HG03139 (cell line): ENCODE measurements at regions not wholly inside any gene's neighbourhood (a gene's known extent, or its start where the extent isn't known, plus 50 kb on each side); places are given as distances from the start of the nearest gene placed in this dataset.
A peak's percentile ranks its signal among the peaks of the same experiment; 100 is the strongest.

Source experiments
- ATAC-seq: cut with Tn5 transposase; IDR thresholded peaks from one replicate; pipeline ENCODE4 v1.9.1; 2021; ENCODE audit not compliant: unreplicated experiment

DNA sequence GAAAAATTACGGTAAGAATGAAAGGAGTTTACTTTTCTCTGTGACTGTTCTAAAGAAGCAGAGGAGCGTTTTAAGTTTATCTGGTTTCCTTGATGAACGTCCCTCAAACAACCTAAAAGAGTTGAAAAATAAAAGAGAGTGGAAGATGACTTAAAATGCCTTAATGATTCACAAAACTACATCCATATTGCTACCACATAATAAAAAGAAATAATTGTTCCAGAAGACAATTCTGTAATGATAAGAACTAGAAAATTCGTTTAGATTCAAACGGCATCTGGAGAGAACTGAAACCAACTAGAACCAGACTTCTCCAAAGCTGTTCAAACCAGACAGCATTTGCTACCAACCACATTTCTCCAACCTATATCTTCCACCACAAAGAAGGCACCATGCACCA is 68.1 kb downstream of the TEKT4 start:
- ATAC-seq: no peak

DNA sequence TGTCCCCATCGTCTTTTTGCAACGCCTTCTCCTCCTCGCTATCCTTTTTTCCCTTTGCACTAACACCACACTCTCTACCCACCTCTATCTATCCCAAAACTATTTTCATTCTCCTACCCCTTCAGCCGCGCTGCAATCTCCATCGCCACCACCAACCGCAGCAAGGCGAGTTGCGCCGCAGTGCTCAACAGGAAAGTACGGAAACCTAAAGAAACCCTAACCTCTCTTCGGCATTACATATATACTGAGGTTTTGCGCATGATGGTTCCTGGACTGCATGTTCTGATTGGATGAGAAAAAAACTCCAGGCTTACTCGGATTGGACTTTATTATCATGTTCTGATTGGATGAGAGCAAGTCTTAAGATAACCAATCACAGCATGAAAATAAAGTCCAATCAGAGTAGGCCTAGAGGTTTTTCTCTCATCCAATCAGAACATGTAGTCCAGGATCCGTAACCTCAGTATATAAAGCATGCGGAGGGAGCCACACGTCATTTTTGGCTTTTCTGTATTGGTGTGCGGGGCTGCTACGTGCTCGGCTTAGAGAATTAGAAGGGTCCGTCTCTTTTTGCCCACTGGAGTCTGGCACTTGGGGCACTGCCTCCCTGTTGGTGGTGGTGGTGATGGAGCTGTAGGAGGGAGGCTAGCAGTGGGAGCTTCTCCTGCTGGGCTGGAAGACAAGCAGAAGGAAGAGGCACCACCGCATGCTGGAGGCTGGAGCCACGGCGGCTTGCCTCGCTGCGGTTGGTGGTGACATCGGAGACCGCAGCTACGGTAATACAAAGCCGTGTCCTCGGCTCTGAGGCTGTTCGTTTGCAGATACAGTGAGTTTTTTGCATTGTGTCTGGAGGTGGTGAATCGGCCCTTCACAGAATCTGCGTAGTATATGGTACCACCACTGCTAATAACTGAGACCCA is 76.1 kb downstream of the TEKT4 start:
- no peak for ATAC-seq

DNA sequence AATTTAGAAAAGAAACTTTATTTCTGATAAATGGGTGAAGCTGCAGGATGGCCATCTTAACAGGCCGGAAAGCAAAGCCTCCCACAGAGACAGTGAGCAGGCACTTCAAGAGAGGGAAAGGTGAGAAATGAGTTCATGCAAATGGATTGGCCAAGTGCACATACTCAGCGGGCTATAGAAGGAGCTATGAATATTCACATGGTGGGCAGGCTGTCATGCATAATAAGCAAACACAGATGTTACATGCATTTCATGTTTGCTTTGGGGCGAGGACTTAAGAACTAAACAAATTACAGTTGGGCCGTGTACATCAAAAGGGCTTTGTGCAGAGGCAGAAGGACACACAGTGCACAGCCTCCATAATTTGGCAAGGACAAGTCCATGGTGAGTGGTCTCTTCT is 69.8 kb upstream of the MAL start:
- ATAC-seq: no peak

DNA sequence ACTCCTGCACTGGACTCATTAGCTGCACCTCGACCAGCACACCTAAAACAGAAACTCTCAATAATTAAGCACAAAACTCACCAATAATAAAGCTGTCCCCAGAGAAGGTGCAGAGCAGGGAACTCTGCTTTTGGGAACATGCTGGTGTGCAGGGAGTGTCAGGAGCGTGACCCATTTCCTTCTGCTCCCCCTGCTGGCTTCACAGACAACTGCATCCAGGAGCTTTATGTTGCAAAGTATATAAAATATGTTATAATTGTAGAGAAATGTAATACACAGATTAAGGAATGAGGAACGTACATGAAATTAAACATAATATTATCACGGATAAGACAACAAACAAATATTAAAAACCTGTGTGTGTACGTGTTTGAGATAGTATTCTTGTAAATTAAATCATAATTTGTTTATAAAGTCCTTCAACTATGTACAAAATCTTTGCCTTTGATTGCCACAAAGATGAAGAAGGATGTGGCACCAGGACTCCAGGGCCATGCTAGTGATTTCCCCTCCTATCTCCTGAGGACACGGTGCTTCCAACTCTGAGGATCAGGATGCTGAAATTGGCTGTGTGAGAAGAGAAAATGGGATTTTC is 68.6 kb upstream of the MAL start:
- ATAC-seq: peak; percentile 54

DNA sequence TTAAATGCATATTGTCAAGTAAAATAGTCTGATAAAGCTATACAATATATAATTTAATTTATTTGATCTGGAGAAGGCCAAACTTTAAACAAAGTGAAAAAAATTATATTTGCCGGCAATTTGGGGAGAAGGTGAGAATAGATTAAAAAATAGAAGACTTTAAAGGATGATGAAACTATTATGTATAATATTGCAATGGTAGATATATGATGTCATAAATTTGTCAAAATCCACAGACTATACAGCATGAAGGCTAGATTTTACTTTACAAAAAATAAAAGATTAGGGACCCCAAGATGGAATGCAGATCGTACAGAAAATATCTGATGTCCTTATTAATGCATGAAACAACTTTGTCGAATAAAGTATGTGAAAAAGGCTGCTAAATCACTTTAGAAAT is 67.3 kb upstream of the MAL start:
- ATAC-seq: no peak

DNA sequence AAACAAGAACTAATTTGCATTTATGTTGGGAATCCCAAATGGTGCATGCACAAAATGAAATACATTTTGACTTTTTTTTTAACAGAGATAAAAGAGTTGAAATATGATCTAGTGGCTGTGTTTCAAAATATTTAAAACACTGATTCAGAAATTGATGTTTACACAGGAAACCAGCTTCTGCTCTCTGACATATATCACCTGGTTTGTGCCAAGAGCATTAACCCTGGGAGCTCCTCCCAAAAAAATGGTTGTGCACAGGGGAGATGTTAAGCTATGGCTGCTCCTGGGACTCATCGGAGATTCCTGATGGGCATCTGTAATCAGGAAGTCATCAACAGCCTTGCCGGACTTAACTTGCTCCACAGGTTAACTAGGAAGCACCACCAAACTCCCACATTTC is 65.2 kb upstream of the MAL start:
- no peak for ATAC-seq

DNA sequence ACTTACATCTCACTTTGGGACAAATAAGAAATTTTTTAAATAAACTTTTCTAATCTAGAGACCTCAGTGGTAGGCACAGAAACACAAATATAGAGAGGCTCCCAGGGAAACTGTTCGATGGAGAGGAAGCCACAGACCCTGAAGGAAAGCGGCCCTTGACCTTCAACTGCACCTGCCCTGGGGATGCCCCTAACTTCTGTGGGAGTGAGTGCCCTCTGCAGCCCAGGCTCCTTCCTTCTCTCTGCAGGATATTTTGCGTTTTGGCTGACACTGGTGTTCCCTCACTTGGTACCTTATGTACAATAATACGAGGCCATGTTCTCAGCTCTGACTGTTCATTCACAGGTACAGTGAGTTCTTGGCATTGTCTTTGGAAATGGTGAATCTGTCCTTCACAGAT is 64.8 kb upstream of the MAL start:
- ATAC-seq: no peak

DNA sequence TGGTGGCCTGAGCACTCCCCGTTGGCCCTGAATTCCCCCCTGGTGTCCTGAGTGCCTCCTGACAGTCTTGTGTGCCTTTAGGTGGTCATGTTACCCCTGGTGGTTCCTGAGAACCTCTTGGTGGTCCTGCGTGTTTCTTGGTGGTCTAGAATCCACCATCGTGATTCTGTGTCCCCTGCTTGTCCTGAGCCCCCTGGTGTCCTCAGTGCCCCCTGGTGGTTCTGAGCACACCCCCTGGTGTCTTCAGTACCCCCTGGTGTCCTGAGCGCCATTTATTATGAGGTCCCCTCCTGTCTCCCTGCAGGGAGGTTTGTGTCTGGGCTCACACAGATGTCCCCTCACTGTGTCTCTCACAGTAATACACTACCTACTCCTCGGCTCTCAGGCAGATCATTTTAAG is 61.3 kb upstream of the MAL start:
- ATAC-seq: no peak

DNA sequence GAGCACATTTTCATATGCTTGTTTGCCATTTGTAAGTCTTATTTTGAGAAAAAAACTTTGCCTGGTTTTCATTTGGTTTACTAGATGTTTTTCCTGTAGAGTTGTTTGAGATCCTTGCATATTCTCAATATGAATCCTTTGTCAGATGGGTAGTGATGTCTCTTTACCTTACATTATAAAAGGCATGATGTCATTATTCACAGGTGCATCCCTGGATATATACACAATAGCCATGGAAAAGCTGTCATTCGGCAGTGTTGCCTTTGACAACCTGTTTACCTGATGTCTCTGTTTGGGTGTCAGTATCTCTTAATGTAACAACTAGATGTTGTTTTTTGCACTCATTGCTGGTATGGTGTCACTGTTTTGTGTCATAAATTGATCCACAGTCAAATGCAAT is 58.8 kb upstream of the MAL start:
- no peak for ATAC-seq

DNA sequence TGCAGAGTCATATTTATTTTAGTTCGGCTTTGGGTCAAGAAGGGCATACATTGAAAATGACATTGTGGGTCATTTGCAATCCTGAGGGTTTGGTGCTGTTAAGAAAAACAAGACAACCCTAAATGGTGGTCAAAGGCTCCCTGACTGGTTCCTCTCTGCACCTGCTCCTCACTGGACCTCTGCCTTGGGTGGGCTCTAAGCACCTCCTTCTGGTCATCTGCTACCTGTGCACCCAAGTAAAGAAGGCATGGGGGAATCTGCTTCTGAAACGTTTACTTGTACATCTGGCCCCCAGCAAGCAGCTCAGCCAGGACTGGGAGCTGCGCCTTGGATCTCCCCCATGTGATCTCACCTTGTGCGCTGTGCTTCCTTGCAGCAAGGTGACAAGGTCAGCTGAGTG is 55.2 kb upstream of the MAL start:
- ATAC-seq: no peak
